ENCODE measurements at regions not wholly inside any gene's neighbourhood (a gene's known extent, or its start where the extent isn't known, plus 50 kb on each side); places are given as distances from the start of the nearest gene placed in this dataset.
A peak's percentile ranks its signal among the peaks of the same experiment; 100 is the strongest.
"Not testable (repeated sequence)": the region's sequence is repeated elsewhere in the genome, so short reads cannot be mapped to it uniquely, and the experiment has no call there.

DNA sequence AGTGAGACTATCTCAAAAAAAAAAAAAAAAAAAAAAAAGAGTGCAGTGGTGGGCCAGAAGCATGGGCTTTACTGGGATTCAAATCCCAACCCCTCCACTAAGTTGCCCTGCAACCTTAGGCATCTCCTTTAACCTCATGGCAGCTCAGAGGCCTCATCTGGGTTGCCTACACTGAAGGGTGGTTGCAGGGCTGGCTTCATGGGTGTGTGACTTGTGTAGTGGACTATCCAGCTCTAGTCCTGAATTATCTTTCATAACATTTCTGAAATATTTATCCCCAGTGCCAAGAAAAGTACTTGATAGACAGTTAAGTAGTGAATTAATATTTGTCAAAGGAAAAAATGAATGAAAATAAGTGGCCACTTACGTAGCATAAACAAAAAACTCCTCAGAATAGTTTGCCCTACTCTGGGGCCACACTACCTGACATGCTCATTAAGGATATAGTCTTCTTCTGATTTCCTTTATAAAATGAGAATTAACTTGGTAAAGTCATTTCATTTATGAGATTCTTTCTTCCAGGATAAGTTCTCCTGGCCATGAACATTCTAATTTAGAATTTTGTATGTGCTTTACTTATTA is 116.0 kb upstream of the SYT13 start:
- no peak for DNase-seq

- DNase-seq: no peak
These were observed 114.5 kb upstream of the SYT13 start for GRCh38 chr11:45400591-45400990.

GRCh38 chr11:45399166-45399565 is 113.0 kb upstream of the SYT13 start:
- DNase-seq: no peak

DNA sequence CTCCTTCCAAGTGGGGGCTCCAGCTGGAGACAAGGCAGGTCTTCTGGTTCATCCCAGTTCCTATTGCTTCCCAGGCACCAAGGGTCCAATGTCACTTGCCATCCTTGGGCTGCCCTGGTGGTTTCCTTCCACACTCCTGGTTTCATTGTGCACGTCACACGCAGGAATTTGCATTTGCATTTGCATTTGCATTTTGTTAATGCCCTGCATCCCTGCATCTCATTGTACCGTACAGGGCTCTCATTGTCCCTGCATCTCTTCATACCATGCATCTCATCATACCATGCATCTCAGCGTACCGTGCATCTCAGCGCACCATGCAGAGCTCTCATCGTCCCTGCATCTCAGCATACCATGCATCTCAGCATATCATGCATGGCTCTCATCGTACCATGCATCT is 112.2 kb upstream of the SYT13 start:
- no peak for DNase-seq

GRCh38 chr11:45396394-45396793 is 110.3 kb upstream of the SYT13 start:
- no peak for DNase-seq

DNA sequence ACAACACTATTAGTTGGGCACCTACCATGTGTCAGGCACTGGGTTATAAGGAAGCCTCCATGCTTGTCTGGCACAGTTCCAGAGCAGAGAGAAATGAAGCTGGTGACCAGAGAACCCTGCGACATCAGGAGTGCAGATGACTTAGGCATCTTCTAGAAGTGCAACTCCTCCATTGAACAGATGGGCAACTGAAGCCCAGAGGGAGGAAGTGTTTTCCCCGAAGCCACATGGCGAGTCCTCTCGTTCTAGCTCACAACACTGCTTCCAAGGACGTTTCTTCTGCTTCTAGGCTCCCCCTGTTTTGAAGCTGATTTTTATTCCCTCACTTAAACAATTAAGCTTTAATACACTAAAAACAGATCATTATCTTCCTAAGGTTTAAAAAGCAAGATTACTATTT is 109.8 kb upstream of the SYT13 start:
- no peak for DNase-seq

DNA sequence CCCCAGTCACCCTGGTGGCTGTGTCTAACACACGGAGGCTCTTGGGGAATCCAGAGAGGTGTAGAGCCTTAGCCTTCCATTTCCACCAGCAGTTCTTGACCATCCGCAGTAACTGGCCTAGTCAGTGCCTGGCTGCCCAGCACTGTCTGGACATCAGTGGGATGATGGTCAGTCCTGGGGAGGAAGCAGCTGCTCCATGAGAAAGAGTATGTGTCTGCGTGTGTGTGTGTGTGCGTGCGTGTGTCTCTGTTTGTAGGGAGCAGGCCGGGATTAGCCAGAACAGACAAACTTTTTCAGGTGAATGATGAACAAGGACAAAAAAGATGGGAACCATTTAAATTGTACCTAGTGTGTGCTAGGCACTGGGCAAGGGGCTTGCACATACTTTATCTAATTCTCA is 109.3 kb upstream of the SYT13 start:
- no peak for DNase-seq

GRCh38 chr11:45394294-45395085 is 108.3 kb upstream of the SYT13 start:
- no peak for DNase-seq

- DNase-seq: no peak
These were observed 107.7 kb upstream of the SYT13 start for GRCh38 chr11:45393826-45394225.

GRCh38 chr11:45393334-45393733 is 107.2 kb upstream of the SYT13 start:
- DNase-seq: no peak

DNA sequence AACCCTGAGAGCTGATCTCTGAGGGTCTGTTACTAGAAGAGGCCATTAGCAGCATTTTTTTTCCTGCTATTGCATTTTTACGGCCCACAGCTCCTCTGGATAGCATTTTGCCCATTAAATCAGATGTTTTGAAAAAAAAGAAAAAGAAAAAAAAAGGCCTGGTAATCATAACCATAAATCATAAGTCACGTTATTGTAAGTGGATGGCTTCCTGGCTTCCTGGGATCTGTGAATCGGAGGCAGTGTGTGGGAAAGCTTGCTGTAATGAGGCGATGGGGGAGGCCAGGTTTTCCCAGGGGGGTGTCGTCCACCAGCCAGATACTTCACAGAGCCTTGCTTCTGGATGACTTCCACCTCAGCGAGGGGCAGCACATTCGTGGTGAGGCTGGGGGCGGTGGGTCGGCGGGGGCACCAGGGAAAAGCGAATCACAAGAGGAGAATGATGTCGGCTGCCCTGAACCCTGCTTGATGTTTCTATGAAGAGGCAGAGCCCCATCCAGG is 106.5 kb upstream of the SYT13 start:
- no peak for DNase-seq

DNA sequence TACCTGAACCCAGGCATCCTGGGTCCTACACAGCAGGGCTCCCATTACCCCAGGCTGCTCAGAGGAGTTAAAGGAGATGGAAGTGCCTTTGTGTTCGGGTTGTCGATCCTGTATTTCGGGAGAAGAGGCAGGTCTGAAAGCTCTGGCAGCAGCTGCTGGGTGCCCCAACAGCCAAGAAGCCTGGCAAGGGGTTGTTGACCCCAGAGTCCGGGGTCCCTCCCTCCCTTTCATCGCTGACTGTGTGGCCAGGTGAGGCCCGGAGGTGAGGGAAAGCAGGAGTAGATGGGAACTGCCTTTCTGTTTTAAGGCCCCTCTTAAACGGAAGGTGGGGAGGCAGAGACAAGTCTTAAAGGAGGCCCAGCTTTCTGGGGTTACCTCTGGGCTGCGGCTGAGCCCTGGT is 106.0 kb upstream of the SYT13 start:
- DNase-seq: no peak

- no peak for DNase-seq
These were observed 105.2 kb upstream of the SYT13 start for GRCh38 chr11:45391168-45391850.

GRCh38 chr11:45390407-45390806 is 104.3 kb upstream of the SYT13 start:
- peak; percentile 15 for DNase-seq

DNA sequence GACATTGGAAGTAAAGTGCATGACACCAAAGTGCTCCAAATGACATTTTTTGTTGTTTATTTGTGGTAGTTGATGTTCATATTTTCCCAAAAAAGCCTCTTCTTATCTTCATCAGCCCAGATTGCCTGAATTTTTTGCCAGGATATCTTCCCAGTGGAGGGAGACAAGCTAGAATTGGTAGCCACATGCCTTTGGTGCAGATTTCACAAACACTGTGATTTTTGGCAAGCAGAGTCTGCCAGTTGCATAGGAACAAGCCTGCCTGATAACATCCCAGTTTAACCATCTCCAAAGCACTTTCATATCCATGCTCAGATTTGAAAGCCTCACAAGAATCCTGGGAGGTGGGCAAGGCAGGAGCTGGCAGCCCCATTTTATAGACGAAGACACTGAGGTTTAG is 102.3 kb upstream of the SYT13 start:
- DNase-seq: no peak

DNA sequence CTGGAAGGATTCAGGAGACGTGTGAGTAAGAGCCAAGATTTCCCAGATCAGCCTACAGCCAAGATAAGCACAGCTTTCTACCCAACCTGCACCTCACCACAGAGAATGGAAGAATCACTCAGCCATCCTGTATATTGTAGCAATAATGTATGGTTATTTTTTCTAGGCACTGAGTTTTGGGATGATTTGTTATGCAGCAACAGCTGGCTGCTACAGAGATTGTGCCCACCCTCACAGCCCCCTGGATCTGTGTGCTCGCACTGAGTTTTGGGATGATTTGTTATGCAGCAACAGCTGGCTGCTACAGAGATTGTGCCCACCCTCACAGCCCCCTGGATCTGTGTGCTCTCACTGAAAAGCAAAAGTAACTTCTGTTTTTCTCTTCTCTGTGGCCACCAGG is 101.7 kb upstream of the SYT13 start:
- DNase-seq: not testable (repeated sequence)

GRCh38 chr11:45386972-45387371 is 100.8 kb upstream of the SYT13 start:
- DNase-seq: no peak

DNA sequence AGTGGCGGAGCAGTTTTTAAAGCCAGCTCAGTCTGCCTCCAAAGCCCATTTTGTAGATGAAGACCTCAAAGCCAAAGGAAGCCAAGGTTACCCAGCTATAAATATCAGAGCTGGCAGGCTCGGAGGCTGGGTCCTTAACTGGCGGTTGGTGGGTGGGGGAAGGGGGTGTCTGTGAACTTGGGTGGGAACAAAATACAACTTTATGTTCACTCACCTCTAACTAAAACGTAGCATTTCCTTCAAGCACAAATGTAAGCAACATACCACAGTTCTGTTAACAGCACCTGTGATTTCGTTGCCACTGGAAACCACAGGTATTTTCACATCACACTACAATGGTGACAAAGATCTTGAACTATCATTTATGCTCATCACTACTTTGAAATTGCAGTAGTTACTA is 99.7 kb upstream of the SYT13 start:
- DNase-seq: no peak

DNA sequence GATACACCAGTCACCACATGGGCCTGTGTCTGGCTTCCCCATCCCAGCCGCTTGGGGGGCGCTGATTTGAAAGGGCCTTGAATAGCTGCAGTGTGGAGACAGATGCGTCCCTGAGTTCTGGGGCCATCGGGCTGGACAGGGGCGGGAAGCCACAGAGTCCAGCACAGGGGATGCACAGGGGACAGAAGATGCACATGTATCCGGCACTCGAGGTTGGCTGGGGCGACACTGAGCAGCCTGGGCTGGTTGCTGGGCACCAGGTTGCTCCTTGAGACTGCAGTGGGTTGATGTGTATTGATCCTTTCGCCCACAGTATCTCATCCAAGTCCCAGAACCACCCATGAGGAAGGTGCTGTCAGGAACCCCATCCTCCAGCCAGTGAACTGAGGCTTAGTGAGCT is 99.3 kb upstream of the SYT13 start:
- no peak for DNase-seq

- DNase-seq: no peak
These were observed 98.6 kb upstream of the SYT13 start for GRCh38 chr11:45384711-45385241.

- no peak for DNase-seq
These were observed 97.9 kb upstream of the SYT13 start for GRCh38 chr11:45384016-45384415.

DNA sequence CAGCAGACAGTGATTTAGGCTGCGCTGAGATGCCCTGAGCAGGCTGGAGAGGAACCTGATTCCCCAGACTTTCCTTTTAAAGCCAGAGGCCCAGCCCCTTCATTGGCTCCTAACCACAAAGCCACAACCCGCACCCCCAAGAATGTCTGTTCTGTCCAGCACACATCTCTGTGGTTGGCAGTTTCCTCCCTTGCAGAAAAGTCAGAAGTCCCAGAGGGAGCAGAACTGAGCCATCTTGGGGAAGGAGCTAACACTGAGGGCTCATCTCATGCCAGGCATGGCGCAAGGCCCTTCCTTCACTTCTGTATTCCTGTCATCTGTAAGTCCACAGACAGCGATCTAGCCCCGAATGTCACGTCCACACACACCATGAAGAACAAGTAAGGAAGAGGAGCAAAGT is 97.1 kb upstream of the SYT13 start:
- no peak for DNase-seq

GRCh38 chr11:45382133-45382878 is 96.2 kb upstream of the SYT13 start:
- no peak for DNase-seq

Data from NCI-H748 treated with DMSO at 0.1 percent for 48 hours (cell line).